ENCODE measurements at regions not wholly inside any gene's neighbourhood (a gene's known extent, or its start where the extent isn't known, plus 50 kb on each side); places are given as distances from the start of the nearest gene placed in this dataset.
"Not testable (repeated sequence)": the region's sequence is repeated elsewhere in the genome, so short reads cannot be mapped to it uniquely, and the experiment has no call there.

- DNase-seq: no peak
Measured at GRCh38 chr9:3773362-3774060, 247.7 kb upstream of the RFX3 start.

GRCh38 chr9:3769646-3770045 is 243.8 kb upstream of the RFX3 start:
- DNase-seq: no peak

- DNase-seq: no peak
Measured at GRCh38 chr9:3768712-3769457, 243.1 kb upstream of the RFX3 start.

- no peak for DNase-seq
Measured at GRCh38 chr9:3768286-3768685, 242.5 kb upstream of the RFX3 start.

GRCh38 chr9:3762076-3762475 is 236.3 kb upstream of the RFX3 start:
- DNase-seq: no peak

- DNase-seq: no peak
Measured at GRCh38 chr9:3760031-3760430, 234.2 kb upstream of the RFX3 start.

- DNase-seq: no peak
Measured at GRCh38 chr9:3758816-3759576, 233.2 kb upstream of the RFX3 start.

GRCh38 chr9:3756071-3756470 is 230.3 kb upstream of the RFX3 start:
- no peak for DNase-seq

GRCh38 chr9:3751125-3751758 is 225.4 kb upstream of the RFX3 start:
- DNase-seq: no peak

- DNase-seq: no peak
Measured at GRCh38 chr9:3750321-3750720, 224.5 kb upstream of the RFX3 start.

GRCh38 chr9:3746296-3747275 is 220.8 kb upstream of the RFX3 start:
- no peak for DNase-seq

- no peak for DNase-seq
Measured at GRCh38 chr9:3743901-3744413, 218.2 kb upstream of the RFX3 start.

- DNase-seq: no peak
Measured at GRCh38 chr9:3742586-3742985, 216.8 kb upstream of the RFX3 start.

GRCh38 chr9:3741729-3742128 is 215.9 kb upstream of the RFX3 start:
- no peak for DNase-seq

- DNase-seq: no peak
Measured at GRCh38 chr9:3740690-3741419, 215.1 kb upstream of the RFX3 start.

GRCh38 chr9:3736161-3736560 is 210.4 kb upstream of the RFX3 start:
- no peak for DNase-seq

GRCh38 chr9:3735251-3735650 is 209.4 kb upstream of the RFX3 start:
- DNase-seq: no peak

GRCh38 chr9:3733527-3734262 is 207.9 kb upstream of the RFX3 start:
- not testable (repeated sequence) for DNase-seq

- DNase-seq: no peak
Measured at GRCh38 chr9:3733039-3733408, 207.2 kb upstream of the RFX3 start.
